GM12878 (cell line): ENCODE measurements at regions not wholly inside any gene's neighbourhood (a gene's known extent, or its start where the extent isn't known, plus 50 kb on each side); places are given as distances from the start of the nearest gene placed in this dataset.

ENCODE experiments used
- ATAC-seq: fragments of 200-7000 bp; cut with Tn5 transposase; 3 replicates; pipeline ENCODE4 v1.9.1; 2020; ENCODE audit warnings: mild to moderate bottlenecking, moderate library complexity
- BruUV-seq: library from RNA; stranded (reverse); fragments of 400-500 nt; replicated peaks from 2 replicates; lab custom pipeline; 2021; lab: Mats Ljungman, UMichigan
- CTCF ChIA-PET: fragments of 300-600 bp; sonication (Branson Sonifier 250); formaldehyde crosslinking; extraction: SDS; loops from one replicate; lab custom pipeline; 2021; ENCODE audit warnings: inconsistent platforms; lab: Yijun Ruan, JAX
- POLR2A ChIA-PET: fragments of 350-600 bp; formaldehyde crosslinking; extraction: SDS; loops from one replicate; lab custom pipeline; 2021; ENCODE audit warnings: inconsistent platforms; lab: Charles Lee
- RAD21 ChIA-PET: fragments of 300-600 bp; sonication (Branson Sonifier 250); formaldehyde crosslinking; loops from one replicate; lab custom pipeline; 2023; ENCODE audit warnings: antibody characterized with exemption; ENCODE audit not compliant: unreplicated experiment; lab: Charles Lee
- SMC1A ChIA-PET: fragments of 300-600 bp; sonication (Branson Sonifier 250); formaldehyde crosslinking; loops from one replicate; lab custom pipeline; 2023; ENCODE audit not compliant: unreplicated experiment, uncharacterized antibody; lab: Charles Lee
- DNase-seq: peaks from one replicate; pipeline ENCODE4 v3.0.0-alpha.2; 2011; ENCODE audit warnings: low read depth, low spot score
- FAIRE-seq: peaks from 3 replicates; lab custom pipeline; 2011; peaks lifted over from hg19 to GRCh38; lab: Jason Lieb, UNC
- H2AFZ ChIP-seq: 2 replicates; pipeline ENCODE4 v1.6.0; 2011; ENCODE audit warnings: low read depth, low read length, control low read depth; ENCODE audit not compliant: control insufficient read depth
- H3K27ac ChIP-seq: 2 replicates; pipeline ENCODE4 v1.5.1; 2011; ENCODE audit warnings: control low read depth; ENCODE audit not compliant: control insufficient read depth, insufficient read depth
- H3K27me3 ChIP-seq, 2 experiments: replicated peaks in 1 of 2; 2 replicates each; pipeline versions ENCODE4 v1.6.0 to v1.6.1; 2011; ENCODE audit warnings: low read length in 1 of 2; ENCODE audit not compliant: control insufficient read depth in 2 of 2, insufficient read depth in 2 of 2
- H3K36me3 ChIP-seq, 2 experiments: 2 replicates each; pipeline ENCODE4 v1.5.1; 2011; ENCODE audit warnings: low read length in 1 of 2; ENCODE audit not compliant: control insufficient read depth in 2 of 2, insufficient read depth in 2 of 2
- H3K4me1 ChIP-seq: 2 replicates; pipeline ENCODE4 v1.6.1; 2011; ENCODE audit warnings: mild to moderate bottlenecking, low read length, moderate library complexity, mixed read lengths; ENCODE audit not compliant: control insufficient read depth, insufficient read depth
- H3K4me2 ChIP-seq: 2 replicates; pipeline ENCODE4 v1.6.0; 2011; ENCODE audit warnings: control low read depth; ENCODE audit not compliant: control insufficient read depth, insufficient read depth
- H3K4me3 ChIP-seq: fragments of 200-600 bp; sonication (generic); 2 replicates; pipeline ENCODE4 v1.5.1; 2016
- H3K79me2 ChIP-seq: 2 replicates; pipeline ENCODE4 v1.6.0; 2011; ENCODE audit warnings: low read length; ENCODE audit not compliant: control insufficient read depth, insufficient read depth
- H3K9ac ChIP-seq: 2 replicates; pipeline ENCODE4 v1.8.0; 2011; ENCODE audit warnings: low read length, control low read depth, mixed read lengths; ENCODE audit not compliant: control insufficient read depth, insufficient read depth
- H3K9me3 ChIP-seq: replicated peaks from 3 replicates; pipeline ENCODE4 v1.5.1; 2011; ENCODE audit warnings: mild to moderate bottlenecking, low read length; ENCODE audit not compliant: control insufficient read depth, insufficient read depth
- H4K20me1 ChIP-seq: 2 replicates; pipeline ENCODE4 v1.6.0; 2011; ENCODE audit not compliant: control insufficient read depth, insufficient read depth
- ATF7 ChIP-seq: fragments of 450-650 bp; IDR thresholded peaks from 2 replicates; pipeline ENCODE4 v1.6.1; 2016; ENCODE audit warnings: low read depth, mild to moderate bottlenecking
- BCL11A ChIP-seq: IDR thresholded peaks from 2 replicates; pipeline ENCODE4 v1.6.1; 2011; ENCODE audit warnings: low read depth, low read length
- CUX1 ChIP-seq: IDR thresholded peaks from 2 replicates; pipeline ENCODE4 v1.6.1; 2012; ENCODE audit warnings: improper control_type of control experiment, low read depth, low read length; ENCODE audit not compliant: insufficient replicate concordance
- DPF2 ChIP-seq: fragments of 450-650 bp; IDR thresholded peaks from 2 replicates; pipeline ENCODE4 v1.6.1; 2017; ENCODE audit warnings: mild to moderate bottlenecking
- FOS ChIP-seq: IDR thresholded peaks from 3 replicates; pipeline ENCODE4 v1.6.1; 2011; ENCODE audit warnings: borderline replicate concordance; ENCODE audit not compliant: insufficient read length; ENCODE audit errors: extremely low read depth
- MYC ChIP-seq: IDR thresholded peaks from 2 replicates; pipeline ENCODE4 v1.6.1; 2011; ENCODE audit warnings: mild to moderate bottlenecking, low read length, moderate library complexity, inconsistent platforms; ENCODE audit not compliant: insufficient read depth, insufficient replicate concordance, insufficient read length, severe bottlenecking
- PKNOX1 ChIP-seq: fragments of 450-650 bp; IDR thresholded peaks from 2 replicates; pipeline ENCODE4 v1.6.1; 2016; ENCODE audit warnings: mild to moderate bottlenecking
- POLR2AphosphoS5 ChIP-seq: IDR thresholded peaks from 2 replicates; pipeline ENCODE4 v1.6.1; 2011; ENCODE audit warnings: mild to moderate bottlenecking, low read length, inconsistent platforms
- RBBP5 ChIP-seq: fragments of 200-600 bp; sonication (generic); conservative IDR thresholded peaks from 2 replicates; pipeline ENCODE4 v1.6.1; 2016
- SMC3 ChIP-seq: IDR thresholded peaks from 2 replicates; pipeline ENCODE4 v1.6.1; 2011; ENCODE audit warnings: low read length, improper control_type of control experiment, borderline replicate concordance
- WRNIP1 ChIP-seq: IDR thresholded peaks from 2 replicates; pipeline ENCODE4 v1.6.1; 2011; ENCODE audit warnings: low read depth, low read length, improper control_type of control experiment, borderline replicate concordance
- ZNF384 ChIP-seq: IDR thresholded peaks from 2 replicates; pipeline ENCODE4 v1.6.1; 2012; ENCODE audit warnings: low read depth, mild to moderate bottlenecking, low read length, improper control_type of control experiment, borderline replicate concordance
- ZNF687 ChIP-seq: fragments of 450-650 bp; IDR thresholded peaks from 2 replicates; pipeline ENCODE4 v1.6.1; 2017; ENCODE audit warnings: mild to moderate bottlenecking, moderate library complexity
- WGBS: methylation state at CpG from one replicate; pipeline ENCODE4 v1.1.6; 2016; ENCODE audit warnings: low lambda C conversion rate; ENCODE audit not compliant: insufficient replicate concordance, insufficient coverage; ENCODE audit errors: missing lambda C conversion rate; 5-methylcytosine and 5-hydroxymethylcytosine counted together
- in situ Hi-C: fragments of 300-500 bp; cut with MboI; formaldehyde crosslinking; loops from 9 replicates; pipeline ENCODE4 v1.14.3; 2018; ENCODE audit warnings: mixed read lengths
- intact Hi-C: fragments of 100-400 bp; cut with micrococcal nuclease; formaldehyde crosslinking; loops from one replicate; pipeline ENCODE4 v1.14.2; 2022; ENCODE audit not compliant: unreplicated experiment

- no TSS peak for BruUV-seq
- Histone ChIP-seq H2AFZ (no peak overlapping the region), H3K4me2 (no peak overlapping the region), H3K27me3 (no peaks in the 10 kb centered on the region; a peak in 1 of 4 replicates), H3K36me3 (no peaks in the 10 kb centered on the region), H3K27ac (no peak overlapping the region), H3K9ac (no peak overlapping the region), H3K4me1 (no peaks in the 10 kb centered on the region), H3K79me2 (no peaks in the 10 kb centered on the region), H3K4me3 (no peak overlapping the region), H3K9me3 (no peaks in the 10 kb centered on the region; the same call in 1 of the 3 replicates), H4K20me1 (no peaks in the 10 kb centered on the region)
- WGBS = 73% methylated on average over 6 of the region's 7 CpGs
- ChIA-PET POLR2A (no interaction called here), CTCF (no interaction called here), RAD21 (no interaction called here), SMC1A (no interaction called here)
- no peak for ATAC-seq
- DNase-seq = no peak
- FAIRE-seq = no peak
- in situ Hi-C loops = no loop called here
- intact Hi-C loops = no loop called here
- TF ChIP-seq DPF2 = no peak
- no peak for TF ChIP-seq ZNF687
- TF ChIP-seq CUX1 = no peak
- no peak for TF ChIP-seq RBBP5
- TF ChIP-seq SMC3 = no peak
- TF ChIP-seq ATF7 = no peak
- TF ChIP-seq FOS = no peak
- TF ChIP-seq WRNIP1 = no peak
- TF ChIP-seq POLR2AphosphoS5 = no peak
- TF ChIP-seq PKNOX1 = no peak
- no peak for TF ChIP-seq BCL11A
- TF ChIP-seq MYC = no peak
- no peak for TF ChIP-seq ZNF384
Observed at GRCh38 chr10:17518338-17518737, 63.9 kb upstream of the ST8SIA6 start.
